ENCODE measurements at regions not wholly inside any gene's neighbourhood (a gene's known extent, or its start where the extent isn't known, plus 50 kb on each side); places are given as distances from the start of the nearest gene placed in this dataset.
"Not testable (repeated sequence)": the region's sequence is repeated elsewhere in the genome, so short reads cannot be mapped to it uniquely, and the experiment has no call there.

DNA sequence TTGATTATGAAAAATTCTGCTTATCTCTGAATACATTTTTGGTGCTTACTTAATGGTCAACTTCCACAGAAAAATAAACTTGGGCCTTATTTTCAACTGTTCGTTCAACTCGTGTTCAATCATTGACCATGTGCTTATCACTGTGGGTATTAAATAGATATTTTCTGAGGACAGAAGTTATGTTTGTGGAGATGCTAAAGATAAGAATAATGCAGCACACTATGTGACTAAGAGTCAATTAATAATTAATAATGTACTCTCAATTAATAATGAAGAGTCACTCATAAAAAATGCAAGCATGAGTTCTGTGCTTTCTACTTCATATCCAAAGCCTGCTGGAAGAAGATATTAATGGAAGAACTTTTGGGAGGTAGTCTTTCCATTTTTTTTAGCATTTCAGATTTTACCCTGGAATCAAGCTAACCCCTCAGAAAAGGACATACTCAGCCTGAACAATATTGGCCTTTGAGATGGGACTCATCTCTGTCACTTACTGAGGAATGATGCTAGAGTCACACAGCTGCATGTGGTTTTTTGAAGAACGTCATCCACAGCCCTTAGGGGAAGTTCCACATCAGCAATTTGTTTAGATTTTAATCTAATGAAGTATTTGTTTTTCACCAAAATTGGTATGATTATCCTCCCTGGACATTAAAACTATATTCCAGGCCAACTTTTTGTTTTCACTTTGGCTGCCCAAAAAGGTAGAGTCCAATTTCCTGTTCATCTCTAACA lies 191.9 kb upstream of the CRIM1 start:
- H3K36me3 ChIP-seq (ENCODE audit: control insufficient read depth, insufficient read depth, low read length, severe bottlenecking), result no peaks in the 10 kb centered on the region

DNA sequence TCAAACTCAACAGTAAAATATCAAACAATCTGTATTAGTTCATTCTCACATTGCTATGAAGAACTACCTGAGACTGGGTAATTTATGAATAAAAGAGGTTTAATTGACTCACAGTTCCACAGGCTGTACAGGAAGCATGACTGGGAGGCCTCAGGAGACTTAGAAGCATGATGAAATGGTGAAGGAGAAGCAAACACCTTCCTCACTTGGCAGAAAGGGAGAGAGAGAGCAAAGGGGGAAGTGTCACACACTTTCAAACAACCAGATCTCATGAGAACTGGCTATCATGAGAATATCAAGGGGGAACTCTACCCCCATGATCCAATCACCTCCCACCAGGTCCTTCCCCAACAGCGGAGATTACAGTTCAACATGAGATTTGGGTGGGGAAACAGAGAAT lies 198.5 kb upstream of the CRIM1 start:
- DNase-seq (ENCODE audit: low read depth); H3K27me3 ChIP-seq (replicated peaks; ENCODE audit: control insufficient read depth, insufficient read depth, low read length): not testable (repeated sequence)

More for the DNA sequence above, 191.9 kb upstream of the CRIM1 start:
- Histone ChIP-seq H3K9ac (ENCODE audit: low read length) (no peak overlapping the region), H3K4me3 (ENCODE audit: low read length) (no peak overlapping the region), H3K27me3 (replicated peaks; ENCODE audit: control insufficient read depth, insufficient read depth, low read length) (no peaks in the 10 kb centered on the region), H3K4me1 (ENCODE audit: control insufficient read depth, insufficient read depth, low read length) (no peaks in the 10 kb centered on the region), H3K9me3 (ENCODE audit: control insufficient read depth, low read length) (no peaks in the 10 kb centered on the region)
- DNase-seq (ENCODE audit: low read depth), result no peak

DNA sequence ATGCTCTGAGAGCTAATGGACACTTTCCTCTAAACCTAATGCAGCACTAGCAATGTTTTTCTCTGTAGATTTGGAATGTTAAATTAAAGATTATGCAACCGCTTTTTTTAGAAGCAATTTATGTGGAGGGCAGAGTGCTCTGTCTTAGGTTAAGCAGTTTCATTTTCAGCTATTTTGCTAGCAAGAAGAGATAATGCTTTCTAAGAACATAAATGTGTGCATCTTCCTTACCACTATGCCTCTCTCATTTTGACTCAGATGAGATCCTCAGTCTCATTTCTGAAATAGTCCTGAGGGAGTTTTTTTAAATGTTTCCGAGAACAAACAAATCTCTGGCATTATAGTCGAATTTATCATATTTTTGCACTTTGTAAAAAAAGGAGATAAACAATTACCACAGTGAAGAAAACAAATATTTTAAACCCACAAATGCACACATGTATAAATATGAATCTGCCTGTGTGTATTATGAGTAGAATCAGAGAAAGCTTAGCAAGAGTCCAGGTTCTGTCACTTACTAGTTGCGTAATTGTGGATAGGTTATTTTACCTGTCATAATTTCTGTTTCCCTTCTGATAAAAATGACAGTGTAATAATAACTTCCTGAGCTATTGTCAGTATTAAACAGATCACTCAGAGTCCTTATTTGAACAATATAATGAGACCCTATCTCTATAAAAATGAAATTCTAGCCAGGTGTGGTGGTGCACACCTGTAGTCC lies 207.7 kb upstream of the CRIM1 start:
- H3K36me3 ChIP-seq (ENCODE audit: control insufficient read depth, insufficient read depth, low read length, severe bottlenecking), result no peaks in the 10 kb centered on the region
- peak; percentile 7 for DNase-seq (ENCODE audit: low read depth)
- no peak overlapping the region for H3K9ac ChIP-seq (ENCODE audit: low read length)
- no peak overlapping the region for H3K4me3 ChIP-seq (ENCODE audit: low read length)
- H3K4me1 ChIP-seq (ENCODE audit: control insufficient read depth, insufficient read depth, low read length), result no peaks in the 10 kb centered on the region
- no peaks in the 10 kb centered on the region for H3K9me3 ChIP-seq (ENCODE audit: control insufficient read depth, low read length)
- H3K27me3 ChIP-seq (replicated peaks; ENCODE audit: control insufficient read depth, insufficient read depth, low read length), result no peaks in the 10 kb centered on the region

More for the DNA sequence above, 198.5 kb upstream of the CRIM1 start:
- H3K9me3 ChIP-seq (ENCODE audit: control insufficient read depth, low read length); H3K9ac ChIP-seq (ENCODE audit: low read length); H3K4me3 ChIP-seq (ENCODE audit: low read length); H3K36me3 ChIP-seq (ENCODE audit: control insufficient read depth, insufficient read depth, low read length, severe bottlenecking); H3K4me1 ChIP-seq (ENCODE audit: control insufficient read depth, insufficient read depth, low read length): not testable (repeated sequence)

DNA sequence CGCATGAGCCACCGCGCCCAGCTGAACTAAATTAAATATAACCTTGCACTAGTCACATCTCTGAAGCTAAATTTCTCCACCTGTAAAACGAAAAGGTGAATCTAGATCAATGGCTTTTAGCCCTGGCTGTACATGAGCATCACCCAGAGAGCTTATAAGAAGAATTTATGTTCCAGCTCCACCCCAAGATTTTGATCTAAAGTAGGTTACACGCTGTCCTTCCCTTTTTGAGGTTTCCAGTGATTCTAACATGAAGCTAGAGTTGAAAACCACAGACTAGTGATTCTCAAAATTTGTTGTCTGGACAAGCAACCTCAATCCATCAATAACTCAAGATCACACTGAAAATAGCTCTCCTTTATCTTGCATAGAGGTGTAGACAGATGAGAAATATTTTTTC lies 208.8 kb upstream of the CRIM1 start:
- no peak overlapping the region for H3K4me3 ChIP-seq (ENCODE audit: low read length)
- H3K9ac ChIP-seq (ENCODE audit: low read length), result no peak overlapping the region
- no peak for DNase-seq (ENCODE audit: low read depth)

DNA sequence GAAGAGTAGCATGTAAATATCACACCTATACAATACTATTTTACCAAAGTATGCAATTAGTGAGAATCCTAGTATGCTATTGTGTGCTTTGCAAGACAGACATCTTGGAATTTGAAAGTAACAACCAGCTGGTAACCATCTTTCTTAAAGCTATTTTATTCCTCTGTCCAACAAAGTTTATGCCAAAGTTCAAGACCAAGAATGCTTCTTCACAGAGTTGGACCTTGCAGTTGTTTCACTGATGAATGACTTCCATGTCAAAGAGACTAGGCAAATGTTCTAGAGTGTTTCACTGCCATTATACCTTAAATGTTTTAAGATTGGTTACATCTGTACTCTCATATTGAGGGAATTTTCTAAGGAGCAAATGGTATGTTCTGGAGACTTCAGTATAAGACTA lies 215.2 kb upstream of the CRIM1 start:
- no peaks in the 10 kb centered on the region for H3K9me3 ChIP-seq (ENCODE audit: control insufficient read depth, low read length)
- no peak overlapping the region for H3K4me3 ChIP-seq (ENCODE audit: low read length)
- no peaks in the 10 kb centered on the region for H3K27me3 ChIP-seq (replicated peaks; ENCODE audit: control insufficient read depth, insufficient read depth, low read length)
- H3K9ac ChIP-seq (ENCODE audit: low read length), result no peak overlapping the region
- DNase-seq (ENCODE audit: low read depth), result no peak
- H3K4me1 ChIP-seq (ENCODE audit: control insufficient read depth, insufficient read depth, low read length), result peaks cover 2% of the 10 kb centered on the region
- no peaks in the 10 kb centered on the region for H3K36me3 ChIP-seq (ENCODE audit: control insufficient read depth, insufficient read depth, low read length, severe bottlenecking)

More for the DNA sequence above, 208.8 kb upstream of the CRIM1 start:
- no peaks in the 10 kb centered on the region for H3K36me3 ChIP-seq (ENCODE audit: control insufficient read depth, insufficient read depth, low read length, severe bottlenecking)
- no peaks in the 10 kb centered on the region for H3K9me3 ChIP-seq (ENCODE audit: control insufficient read depth, low read length)
- H3K4me1 ChIP-seq (ENCODE audit: control insufficient read depth, insufficient read depth, low read length), result no peaks in the 10 kb centered on the region
- no peaks in the 10 kb centered on the region for H3K27me3 ChIP-seq (replicated peaks; ENCODE audit: control insufficient read depth, insufficient read depth, low read length)

DNA sequence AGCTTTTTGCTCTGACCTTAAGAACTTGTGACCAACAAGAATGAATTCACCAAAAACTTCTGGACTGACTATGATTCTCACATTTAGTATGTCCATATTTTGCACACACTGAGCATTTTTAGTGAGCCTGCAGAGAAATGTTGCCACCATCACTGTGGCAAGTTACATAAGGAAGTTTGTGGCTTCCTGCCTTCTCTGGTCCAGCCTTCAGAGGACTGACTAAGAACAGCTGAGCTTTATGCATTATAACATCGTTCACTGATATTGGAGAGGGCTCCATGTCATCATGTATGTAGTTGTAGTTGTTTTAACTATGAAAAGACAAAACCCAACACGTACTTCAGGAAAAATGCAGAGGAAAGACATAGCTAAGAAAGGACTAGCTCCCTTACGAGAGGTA lies 218.0 kb upstream of the CRIM1 start:
- Histone ChIP-seq H3K9me3 (ENCODE audit: control insufficient read depth, low read length) (no peaks in the 10 kb centered on the region), H3K9ac (ENCODE audit: low read length) (no peak overlapping the region), H3K4me3 (ENCODE audit: low read length) (no peak overlapping the region), H3K4me1 (ENCODE audit: control insufficient read depth, insufficient read depth, low read length) (peaks cover 2% of the 10 kb centered on the region), H3K27me3 (replicated peaks; ENCODE audit: control insufficient read depth, insufficient read depth, low read length) (no peaks in the 10 kb centered on the region), H3K36me3 (ENCODE audit: control insufficient read depth, insufficient read depth, low read length, severe bottlenecking) (no peaks in the 10 kb centered on the region)
- DNase-seq (ENCODE audit: low read depth), result no peak

DNA sequence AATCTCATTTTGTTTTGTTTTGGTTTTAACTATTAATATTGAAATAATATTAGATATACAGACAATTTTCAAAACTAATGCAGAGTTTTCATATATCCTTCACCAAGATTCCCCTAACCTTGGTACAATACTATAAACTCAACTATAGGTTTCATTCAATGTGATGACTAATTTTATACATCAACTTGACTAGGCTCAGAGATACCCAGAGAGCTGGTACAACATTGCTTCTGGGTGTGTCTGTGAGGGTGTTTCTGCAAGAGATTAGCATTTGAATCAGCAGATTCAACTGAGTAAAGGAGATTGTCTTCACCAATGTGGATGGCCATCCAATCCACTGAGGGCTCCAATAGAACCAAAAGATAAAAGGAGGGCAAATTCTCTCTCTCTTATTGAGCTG lies 221.3 kb upstream of the CRIM1 start:
- peaks cover under 1% of the 10 kb centered on the region for H3K4me1 ChIP-seq (ENCODE audit: control insufficient read depth, insufficient read depth, low read length)
- no peaks in the 10 kb centered on the region for H3K36me3 ChIP-seq (ENCODE audit: control insufficient read depth, insufficient read depth, low read length, severe bottlenecking)
- no peaks in the 10 kb centered on the region for H3K27me3 ChIP-seq (replicated peaks; ENCODE audit: control insufficient read depth, insufficient read depth, low read length)
- DNase-seq (ENCODE audit: low read depth), result no peak
- no peak overlapping the region for H3K9ac ChIP-seq (ENCODE audit: low read length)
- no peaks in the 10 kb centered on the region for H3K9me3 ChIP-seq (ENCODE audit: control insufficient read depth, low read length)
- H3K4me3 ChIP-seq (ENCODE audit: low read length), result no peak overlapping the region

DNA sequence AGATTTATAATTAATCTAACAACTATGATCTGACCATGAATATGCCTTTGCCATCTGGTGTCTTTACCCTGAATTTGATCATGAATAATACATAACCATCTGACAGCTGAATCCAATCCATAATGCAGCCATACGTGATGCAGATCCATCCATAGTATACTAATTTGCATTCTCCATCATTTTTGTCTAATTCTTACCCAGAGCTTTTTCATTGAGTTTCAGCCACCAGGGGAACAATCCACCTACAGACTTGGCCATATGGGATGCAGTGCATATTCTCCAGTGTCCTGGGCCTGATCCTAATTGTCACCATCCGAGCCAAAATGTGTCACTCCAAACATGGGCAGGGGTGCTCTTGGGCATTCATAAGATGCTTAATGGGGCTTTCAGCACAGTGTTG lies 227.2 kb upstream of the CRIM1 start:
- no peaks in the 10 kb centered on the region for H3K36me3 ChIP-seq (ENCODE audit: control insufficient read depth, insufficient read depth, low read length, severe bottlenecking)
- no peaks in the 10 kb centered on the region for H3K4me1 ChIP-seq (ENCODE audit: control insufficient read depth, insufficient read depth, low read length)
- no peaks in the 10 kb centered on the region for H3K9me3 ChIP-seq (ENCODE audit: control insufficient read depth, low read length)
- H3K27me3 ChIP-seq (replicated peaks; ENCODE audit: control insufficient read depth, insufficient read depth, low read length), result no peaks in the 10 kb centered on the region
- no peak overlapping the region for H3K4me3 ChIP-seq (ENCODE audit: low read length)
- no peak overlapping the region for H3K9ac ChIP-seq (ENCODE audit: low read length)
- no peak for DNase-seq (ENCODE audit: low read depth)

DNA sequence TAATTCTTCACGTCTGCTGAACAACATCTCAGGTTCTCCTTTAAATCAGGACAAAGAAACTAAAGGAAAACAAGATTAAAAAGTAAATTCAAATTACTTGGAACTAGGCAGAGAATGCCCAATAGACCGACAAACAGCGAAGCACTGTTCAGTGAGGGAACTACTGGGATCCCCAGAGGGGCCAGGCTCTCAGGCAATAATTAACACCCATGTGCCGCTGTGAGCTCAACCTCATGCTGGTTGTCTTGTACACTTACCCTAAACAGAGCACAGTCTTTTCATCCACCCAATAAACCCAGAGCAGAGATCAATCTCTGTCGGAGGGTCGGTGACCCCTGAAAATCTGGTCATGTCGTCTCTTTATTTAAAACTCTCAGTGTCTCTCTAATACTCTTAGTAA lies 229.9 kb upstream of the CRIM1 start:
- H3K9ac ChIP-seq (ENCODE audit: low read length), result no peak overlapping the region
- no peak for DNase-seq (ENCODE audit: low read depth)
- no peak overlapping the region for H3K4me3 ChIP-seq (ENCODE audit: low read length)
- H3K4me1 ChIP-seq (ENCODE audit: control insufficient read depth, insufficient read depth, low read length), result no peaks in the 10 kb centered on the region
- H3K36me3 ChIP-seq (ENCODE audit: control insufficient read depth, insufficient read depth, low read length, severe bottlenecking), result no peaks in the 10 kb centered on the region
- peaks cover 8% of the 10 kb centered on the region for H3K9me3 ChIP-seq (ENCODE audit: control insufficient read depth, low read length)
- no peaks in the 10 kb centered on the region for H3K27me3 ChIP-seq (replicated peaks; ENCODE audit: control insufficient read depth, insufficient read depth, low read length)

DNA sequence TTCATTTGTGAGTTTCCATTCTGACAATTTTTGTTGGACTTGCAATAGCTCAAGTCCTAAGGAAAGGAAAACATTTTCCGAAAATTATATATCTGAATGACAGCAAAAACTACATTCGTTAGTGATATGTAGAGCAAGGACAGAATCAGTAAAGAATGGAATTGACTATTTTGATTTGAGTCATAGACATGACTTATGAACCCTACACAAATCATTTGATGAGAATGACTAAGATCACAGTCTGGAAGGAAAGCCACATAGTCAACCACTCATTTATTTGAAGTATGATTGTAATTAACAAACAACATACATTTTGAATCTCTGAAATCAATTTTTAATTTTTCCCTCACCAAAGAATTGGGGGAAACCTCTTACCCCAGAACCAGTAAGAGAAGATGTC lies 231.6 kb upstream of the CRIM1 start:
- no peaks in the 10 kb centered on the region for H3K4me1 ChIP-seq (ENCODE audit: control insufficient read depth, insufficient read depth, low read length)
- H3K4me3 ChIP-seq (ENCODE audit: low read length), result no peak overlapping the region
- H3K27me3 ChIP-seq (replicated peaks; ENCODE audit: control insufficient read depth, insufficient read depth, low read length), result no peaks in the 10 kb centered on the region
- no peaks in the 10 kb centered on the region for H3K36me3 ChIP-seq (ENCODE audit: control insufficient read depth, insufficient read depth, low read length, severe bottlenecking)
- no peak overlapping the region for H3K9ac ChIP-seq (ENCODE audit: low read length)
- H3K9me3 ChIP-seq (ENCODE audit: control insufficient read depth, low read length), result peaks cover 8% of the 10 kb centered on the region
- no peak for DNase-seq (ENCODE audit: low read depth)

DNA sequence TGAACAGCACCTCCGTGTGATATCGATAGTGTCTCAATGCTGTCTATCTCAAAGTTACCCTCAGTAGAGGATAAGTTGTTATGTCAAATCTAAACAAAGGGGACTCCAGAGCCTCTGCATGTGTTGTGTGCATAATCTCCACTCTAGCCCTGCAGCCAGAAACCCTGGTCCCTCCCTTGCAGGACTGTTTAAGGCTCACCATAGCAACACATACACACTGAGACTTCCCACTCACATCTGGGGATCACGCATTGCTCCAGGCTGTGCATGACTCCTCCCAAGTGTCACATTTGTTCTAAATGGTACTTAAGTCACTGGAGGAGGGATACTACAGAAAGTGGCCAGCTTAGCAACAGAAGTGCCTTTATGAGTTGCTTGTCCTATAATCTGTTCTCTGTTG lies 258.6 kb upstream of the CRIM1 start:
- no peaks in the 10 kb centered on the region for H3K9me3 ChIP-seq (ENCODE audit: control insufficient read depth, low read length)
- H3K27me3 ChIP-seq (replicated peaks; ENCODE audit: control insufficient read depth, insufficient read depth, low read length), result no peaks in the 10 kb centered on the region
- H3K9ac ChIP-seq (ENCODE audit: low read length), result no peak overlapping the region
- DNase-seq (ENCODE audit: low read depth), result no peak
- no peaks in the 10 kb centered on the region for H3K4me1 ChIP-seq (ENCODE audit: control insufficient read depth, insufficient read depth, low read length)
- no peak overlapping the region for H3K4me3 ChIP-seq (ENCODE audit: low read length)
- no peaks in the 10 kb centered on the region for H3K36me3 ChIP-seq (ENCODE audit: control insufficient read depth, insufficient read depth, low read length, severe bottlenecking)
